Astrocyte (in vitro differentiated cells and primary cell): ENCODE measurements at regions not wholly inside any gene's neighbourhood (a gene's known extent, or its start where the extent isn't known, plus 50 kb on each side); places are given as distances from the start of the nearest gene placed in this dataset.
"Not testable (repeated sequence)": the region's sequence is repeated elsewhere in the genome, so short reads cannot be mapped to it uniquely, and the experiment has no call there.

Experiments
- DNase-seq: peaks from one replicate; pipeline ENCODE4 v3.0.0-alpha.2; 2010; ENCODE audit warnings: low read depth
- FAIRE-seq: peaks from 2 replicates; lab custom pipeline; 2011; peaks lifted over from hg19 to GRCh38; lab: Jason Lieb, UNC
- H2AFZ ChIP-seq: 2 replicates; pipeline ENCODE4 v1.6.0; 2012; ENCODE audit warnings: low read depth, low read length, inconsistent platforms
- H3K27ac ChIP-seq: 2 replicates; pipeline ENCODE4 v1.5.1; 2011; ENCODE audit warnings: low read depth, low read length, inconsistent platforms
- H3K27me3 ChIP-seq: 2 replicates; pipeline ENCODE4 v1.6.0; 2011; ENCODE audit warnings: low read length, inconsistent platforms; ENCODE audit not compliant: insufficient read depth
- H3K36me3 ChIP-seq: 2 replicates; pipeline ENCODE4 v1.5.1; 2011; ENCODE audit warnings: low read length, inconsistent platforms; ENCODE audit not compliant: insufficient read depth
- H3K4me1 ChIP-seq: 2 replicates; pipeline ENCODE4 v1.5.1; 2011; ENCODE audit warnings: low read length, inconsistent platforms; ENCODE audit not compliant: insufficient read depth
- H3K4me2 ChIP-seq: 2 replicates; pipeline ENCODE4 v1.6.0; 2012; ENCODE audit warnings: low read length, inconsistent platforms
- H3K4me3 ChIP-seq: 2 replicates; pipeline ENCODE4 v1.5.1; 2011; ENCODE audit warnings: low read depth, mild to moderate bottlenecking, low read length, inconsistent platforms; ENCODE audit not compliant: insufficient read depth
- H3K79me2 ChIP-seq: 2 replicates; pipeline ENCODE4 v1.6.0; 2012; ENCODE audit warnings: mild to moderate bottlenecking, low read length, inconsistent platforms; ENCODE audit not compliant: insufficient read depth
- H3K9ac ChIP-seq: 2 replicates; pipeline ENCODE4 v1.6.0; 2012; ENCODE audit warnings: mild to moderate bottlenecking, low read length, inconsistent platforms
- H3K9me3 ChIP-seq: 2 replicates; pipeline ENCODE4 v1.5.1; 2012; ENCODE audit warnings: low read depth, mild to moderate bottlenecking, low read length, inconsistent platforms; ENCODE audit not compliant: insufficient read depth
- H4K20me1 ChIP-seq: 2 replicates; pipeline ENCODE4 v1.6.0; 2012; ENCODE audit warnings: low read length, inconsistent platforms; ENCODE audit not compliant: insufficient read depth
- H3K27ac Mint-ChIP-seq: one replicate; pipeline ENCODE4 v1.8.0; 2021; ENCODE audit warnings: mild to moderate bottlenecking, mixed read lengths; ENCODE audit not compliant: unreplicated experiment
- H3K27me3 Mint-ChIP-seq: one replicate; pipeline ENCODE4 v1.8.0; 2021; ENCODE audit warnings: low read depth, mixed read lengths; ENCODE audit not compliant: unreplicated experiment
- H3K36me3 Mint-ChIP-seq: one replicate; pipeline ENCODE4 v1.8.0; 2021; ENCODE audit warnings: low read depth, mixed read lengths; ENCODE audit not compliant: unreplicated experiment
- H3K4me1 Mint-ChIP-seq: one replicate; pipeline ENCODE4 v1.8.0; 2021; ENCODE audit warnings: low read depth, mixed read lengths; ENCODE audit not compliant: unreplicated experiment
- H3K4me3 Mint-ChIP-seq: one replicate; pipeline ENCODE4 v1.8.0; 2021; ENCODE audit warnings: mild to moderate bottlenecking, moderate library complexity, mixed read lengths; ENCODE audit not compliant: unreplicated experiment
- H3K9me3 Mint-ChIP-seq: one replicate; pipeline ENCODE4 v1.8.0; 2021; ENCODE audit warnings: mild to moderate bottlenecking, mixed read lengths; ENCODE audit not compliant: unreplicated experiment

DNA sequence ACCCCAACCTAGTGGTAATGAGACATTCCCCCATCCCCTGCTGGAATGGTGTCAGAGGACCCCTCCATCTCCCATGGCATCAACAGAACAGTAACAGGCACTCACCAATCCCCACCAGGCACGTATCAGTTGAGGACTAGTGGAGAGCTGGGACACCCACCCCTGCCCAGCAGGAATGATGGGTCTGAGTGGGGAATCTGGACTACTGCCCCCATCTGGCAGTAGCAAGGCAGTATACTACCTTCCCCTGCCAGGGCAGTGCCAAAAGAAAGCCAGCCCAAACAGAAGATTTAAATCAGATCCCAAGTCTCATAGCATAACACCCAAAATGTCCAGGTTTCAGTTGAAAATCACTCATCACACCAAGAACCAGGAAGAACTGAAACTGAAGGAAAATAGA lies 111.2 kb upstream of the NBPF12 start:
- H3K79me2 ChIP-seq, H2AFZ ChIP-seq, FAIRE-seq, DNase-seq, H3K4me3 ChIP-seq, H3K4me3 Mint-ChIP-seq, H3K4me1 ChIP-seq, H3K9me3 Mint-ChIP-seq, H3K27ac ChIP-seq, H3K27ac Mint-ChIP-seq, H3K27me3 ChIP-seq, H3K36me3 ChIP-seq, H4K20me1 ChIP-seq, H3K9ac ChIP-seq, H3K4me2 ChIP-seq, H3K9me3 ChIP-seq, H3K36me3 Mint-ChIP-seq, H3K27me3 Mint-ChIP-seq, H3K4me1 Mint-ChIP-seq: not testable (repeated sequence)

DNA sequence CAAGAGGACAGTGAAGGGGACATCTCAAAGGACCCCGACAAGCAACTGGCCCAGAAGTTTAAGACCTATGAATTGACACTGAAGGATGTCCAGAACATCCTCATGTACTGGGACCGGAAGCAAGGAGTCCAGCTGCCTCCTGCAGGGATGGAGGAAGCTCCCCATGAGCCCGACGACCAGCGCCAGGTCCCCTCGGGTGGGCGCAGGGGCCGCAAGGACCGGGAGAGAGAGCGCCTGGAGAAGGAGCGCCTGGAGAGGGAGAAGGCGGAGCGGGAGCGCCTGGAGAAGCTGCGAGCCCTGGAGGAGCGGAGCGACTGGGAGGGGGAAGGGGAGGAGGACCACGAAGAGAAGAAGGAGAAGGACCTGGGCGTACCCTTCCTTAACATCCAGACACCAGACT lies 143.9 kb upstream of the NBPF12 start:
- H3K27ac ChIP-seq, FAIRE-seq, H3K9me3 ChIP-seq, DNase-seq, H3K27me3 ChIP-seq, H3K36me3 Mint-ChIP-seq, H3K4me1 Mint-ChIP-seq, H3K9me3 Mint-ChIP-seq, H3K4me2 ChIP-seq, H3K4me3 ChIP-seq, H3K27ac Mint-ChIP-seq, H3K4me3 Mint-ChIP-seq, H2AFZ ChIP-seq, H3K79me2 ChIP-seq, H4K20me1 ChIP-seq, H3K27me3 Mint-ChIP-seq, H3K9ac ChIP-seq, H3K4me1 ChIP-seq, H3K36me3 ChIP-seq: not testable (repeated sequence)

DNA sequence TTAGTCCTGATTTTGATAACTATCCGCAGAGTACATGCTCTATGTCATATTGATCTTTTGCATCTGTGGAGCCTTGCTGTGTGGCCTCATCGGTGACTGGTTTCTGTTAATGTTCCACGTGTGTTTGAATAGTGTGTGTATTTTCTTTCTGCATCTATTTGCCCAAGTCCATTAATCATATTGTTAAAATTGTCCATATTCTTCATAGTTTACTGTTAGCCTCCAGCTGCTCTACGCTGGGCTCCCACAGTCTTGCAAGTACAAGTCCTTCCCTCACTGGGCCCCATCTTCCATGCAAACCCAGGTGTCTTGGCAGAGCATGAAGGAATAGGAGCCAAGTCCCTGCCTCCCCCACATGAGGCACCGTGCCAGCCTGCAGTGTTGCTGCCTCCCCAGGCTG lies 145.4 kb upstream of the NBPF12 start:
- not testable (repeated sequence) for H3K9ac ChIP-seq, H4K20me1 ChIP-seq, H3K27ac ChIP-seq, H3K9me3 Mint-ChIP-seq, H3K9me3 ChIP-seq, H3K79me2 ChIP-seq, H3K4me3 Mint-ChIP-seq, H3K4me1 Mint-ChIP-seq, H3K27ac Mint-ChIP-seq, H3K27me3 Mint-ChIP-seq, H3K4me3 ChIP-seq, H3K36me3 Mint-ChIP-seq, H2AFZ ChIP-seq, H3K4me2 ChIP-seq, H3K36me3 ChIP-seq, FAIRE-seq, H3K27me3 ChIP-seq, H3K4me1 ChIP-seq
- DNase-seq: peak; percentile 0

DNA sequence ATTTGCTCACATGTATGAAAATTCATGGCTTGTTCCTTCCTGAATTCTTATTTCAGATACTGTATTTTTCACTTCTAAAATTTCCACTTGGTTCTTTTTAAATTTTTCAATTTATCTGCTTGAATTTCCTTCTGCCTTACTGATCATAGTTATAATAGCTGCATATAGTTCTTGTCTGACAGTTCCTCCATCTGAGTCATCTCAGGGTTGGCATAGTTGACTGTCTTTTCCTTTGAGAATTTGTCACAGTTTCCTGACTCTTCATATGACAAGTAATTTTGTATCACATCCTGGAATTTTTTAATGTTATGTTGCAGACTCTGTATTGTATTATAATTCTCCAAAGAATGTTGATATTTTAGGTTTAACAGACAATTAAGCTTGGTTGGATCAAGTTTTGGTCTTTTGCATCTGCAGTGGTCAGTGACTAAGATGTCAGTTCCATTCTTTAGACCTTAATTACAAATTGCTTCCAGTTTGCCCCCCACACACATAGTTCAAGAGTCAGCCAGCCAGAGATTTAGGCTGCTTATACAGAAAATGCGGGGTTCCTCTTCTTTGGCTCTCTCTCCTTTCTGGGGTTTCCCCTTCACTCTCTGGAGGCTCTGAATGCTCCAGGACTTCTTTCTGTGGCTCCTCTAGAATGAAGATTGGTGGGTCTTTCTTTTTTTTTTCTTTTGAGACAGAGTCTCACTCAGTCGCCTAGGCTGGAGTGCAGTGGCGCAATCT lies 153.7 kb upstream of the NBPF12 start:
- not testable (repeated sequence) for H3K36me3 ChIP-seq, H3K36me3 Mint-ChIP-seq, H3K9me3 ChIP-seq, H3K4me1 ChIP-seq, FAIRE-seq, H2AFZ ChIP-seq, H3K4me3 ChIP-seq, H3K4me1 Mint-ChIP-seq, H4K20me1 ChIP-seq, DNase-seq, H3K27me3 ChIP-seq, H3K9me3 Mint-ChIP-seq, H3K9ac ChIP-seq, H3K4me3 Mint-ChIP-seq, H3K27ac ChIP-seq, H3K4me2 ChIP-seq, H3K27ac Mint-ChIP-seq, H3K27me3 Mint-ChIP-seq, H3K79me2 ChIP-seq

DNA sequence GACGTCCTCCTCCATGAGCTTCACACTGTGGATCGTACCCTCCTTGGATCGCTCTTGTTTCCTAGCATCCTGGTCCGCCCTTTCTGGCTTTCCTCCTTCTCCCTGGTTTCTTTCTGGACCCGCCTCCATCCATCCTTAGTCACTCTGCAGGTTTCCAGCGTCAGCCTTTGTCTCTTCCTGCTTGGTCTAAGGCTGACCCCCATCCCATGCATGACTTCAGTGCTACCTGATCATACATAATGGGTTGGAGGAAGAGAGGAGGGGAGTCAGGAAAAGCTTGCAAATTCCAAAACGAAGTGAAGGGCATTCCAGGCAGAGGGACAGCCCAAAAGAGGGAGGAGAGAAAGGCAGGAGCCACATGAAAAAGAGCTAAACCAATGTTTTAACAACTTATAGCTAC lies 156.9 kb upstream of the NBPF12 start:
- H3K36me3 Mint-ChIP-seq, H3K27me3 ChIP-seq, FAIRE-seq, H3K4me1 ChIP-seq, H3K36me3 ChIP-seq, H3K4me2 ChIP-seq, H3K9me3 ChIP-seq, H2AFZ ChIP-seq, H3K79me2 ChIP-seq, H3K9me3 Mint-ChIP-seq, H3K4me1 Mint-ChIP-seq, H3K27ac Mint-ChIP-seq, H3K27me3 Mint-ChIP-seq, H3K9ac ChIP-seq, DNase-seq, H3K27ac ChIP-seq, H4K20me1 ChIP-seq, H3K4me3 Mint-ChIP-seq, H3K4me3 ChIP-seq: not testable (repeated sequence)

DNA sequence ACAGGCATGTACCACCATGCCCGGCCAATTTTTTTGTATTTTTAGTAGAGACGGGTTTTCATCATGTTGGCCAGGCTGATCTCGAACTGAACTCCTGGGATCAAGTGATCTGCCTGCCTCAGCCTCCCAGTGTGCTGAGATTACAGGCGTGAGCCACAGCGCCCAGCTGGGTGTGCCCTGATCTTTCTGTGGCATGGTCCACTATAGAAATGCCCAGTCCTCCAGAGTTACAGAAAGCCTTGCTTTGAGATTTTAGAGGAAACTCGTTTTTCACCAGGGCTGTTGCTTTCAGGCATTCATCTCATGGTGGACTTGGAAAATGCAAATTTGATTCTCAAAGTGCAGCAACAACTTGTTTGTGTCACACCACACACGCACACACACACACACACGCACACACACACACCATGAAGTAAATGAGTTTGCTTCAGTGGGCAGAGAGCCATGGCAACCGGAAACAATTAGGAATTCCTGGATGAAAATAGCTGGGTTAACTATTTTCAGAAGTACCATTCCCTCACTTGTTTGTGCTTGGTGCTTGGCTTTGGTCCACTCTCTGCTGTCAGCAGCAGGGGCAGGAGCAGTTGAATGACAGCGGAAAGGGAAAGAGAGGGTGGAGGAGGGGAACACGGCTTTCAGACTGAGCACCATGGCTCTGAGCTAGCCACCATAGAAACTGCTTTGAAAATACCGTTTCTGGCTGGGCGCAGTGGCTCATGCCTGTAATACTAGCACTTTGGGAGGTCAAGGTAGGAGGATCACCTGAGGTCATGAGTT lies 160.1 kb upstream of the NBPF12 start:
- H3K4me1 ChIP-seq, FAIRE-seq, H3K27ac Mint-ChIP-seq, H3K4me1 Mint-ChIP-seq, H3K36me3 Mint-ChIP-seq, H3K4me3 ChIP-seq, H3K36me3 ChIP-seq, H3K4me3 Mint-ChIP-seq, H2AFZ ChIP-seq, H4K20me1 ChIP-seq, H3K27me3 Mint-ChIP-seq, H3K27me3 ChIP-seq, H3K9me3 ChIP-seq, H3K4me2 ChIP-seq, H3K9me3 Mint-ChIP-seq, H3K27ac ChIP-seq, H3K9ac ChIP-seq, H3K79me2 ChIP-seq: not testable (repeated sequence)
- DNase-seq: peak; percentile 71
